ENCODE measurements at regions not wholly inside any gene's neighbourhood (a gene's known extent, or its start where the extent isn't known, plus 50 kb on each side); places are given as distances from the start of the nearest gene placed in this dataset.
"Not testable (repeated sequence)": the region's sequence is repeated elsewhere in the genome, so short reads cannot be mapped to it uniquely, and the experiment has no call there.

- H3K27me3 Mint-ChIP-seq (ENCODE audit: low read depth), result peaks cover 2% of the 10 kb centered on the region
- H3K27ac Mint-ChIP-seq, result no peak overlapping the region
- H3K36me3 Mint-ChIP-seq, result no peaks in the 10 kb centered on the region
- DNase-seq (ENCODE audit: low spot score in 2 of 2, unreplicated experiment in 2 of 2), result no peak
- TF ChIP-seq, protein P1, sequence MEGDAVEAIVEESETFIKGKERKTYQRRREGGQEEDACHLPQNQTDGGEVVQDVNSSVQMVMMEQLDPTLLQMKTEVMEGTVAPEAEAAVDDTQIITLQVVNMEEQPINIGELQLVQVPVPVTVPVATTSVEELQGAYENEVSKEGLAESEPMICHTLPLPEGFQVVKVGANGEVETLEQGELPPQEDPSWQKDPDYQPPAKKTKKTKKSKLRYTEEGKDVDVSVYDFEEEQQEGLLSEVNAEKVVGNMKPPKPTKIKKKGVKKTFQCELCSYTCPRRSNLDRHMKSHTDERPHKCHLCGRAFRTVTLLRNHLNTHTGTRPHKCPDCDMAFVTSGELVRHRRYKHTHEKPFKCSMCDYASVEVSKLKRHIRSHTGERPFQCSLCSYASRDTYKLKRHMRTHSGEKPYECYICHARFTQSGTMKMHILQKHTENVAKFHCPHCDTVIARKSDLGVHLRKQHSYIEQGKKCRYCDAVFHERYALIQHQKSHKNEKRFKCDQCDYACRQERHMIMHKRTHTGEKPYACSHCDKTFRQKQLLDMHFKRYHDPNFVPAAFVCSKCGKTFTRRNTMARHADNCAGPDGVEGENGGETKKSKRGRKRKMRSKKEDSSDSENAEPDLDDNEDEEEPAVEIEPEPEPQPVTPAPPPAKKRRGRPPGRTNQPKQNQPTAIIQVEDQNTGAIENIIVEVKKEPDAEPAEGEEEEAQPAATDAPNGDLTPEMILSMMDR (IDR thresholded peaks at IDR 0.05; ENCODE audit: unreplicated experiment), result no peak
- no peaks in the 10 kb centered on the region for H3K9me3 Mint-ChIP-seq
- H3K4me1 Mint-ChIP-seq, result peaks cover 13% of the 10 kb centered on the region
- H3K4me3 Mint-ChIP-seq, result no peak overlapping the region
Observed at GRCh38 chr6:1472643-1473042, 83.3 kb downstream of the FOXF2 start.

- no peaks in the 10 kb centered on the region for H3K36me3 Mint-ChIP-seq
- no peak for DNase-seq (ENCODE audit: low spot score in 2 of 2, unreplicated experiment in 2 of 2)
- H3K4me3 Mint-ChIP-seq, result no peak overlapping the region
- H3K9me3 Mint-ChIP-seq, result no peaks in the 10 kb centered on the region
- H3K27me3 Mint-ChIP-seq (ENCODE audit: low read depth), result peaks cover 2% of the 10 kb centered on the region
- H3K27ac Mint-ChIP-seq, result no peak overlapping the region
- H3K4me1 Mint-ChIP-seq, result peaks cover 14% of the 10 kb centered on the region
- TF ChIP-seq, protein P1 (IDR thresholded peaks at IDR 0.05; ENCODE audit: unreplicated experiment), result no peak
Observed at GRCh38 chr6:1473166-1473565, 83.8 kb downstream of the FOXF2 start.

DNA sequence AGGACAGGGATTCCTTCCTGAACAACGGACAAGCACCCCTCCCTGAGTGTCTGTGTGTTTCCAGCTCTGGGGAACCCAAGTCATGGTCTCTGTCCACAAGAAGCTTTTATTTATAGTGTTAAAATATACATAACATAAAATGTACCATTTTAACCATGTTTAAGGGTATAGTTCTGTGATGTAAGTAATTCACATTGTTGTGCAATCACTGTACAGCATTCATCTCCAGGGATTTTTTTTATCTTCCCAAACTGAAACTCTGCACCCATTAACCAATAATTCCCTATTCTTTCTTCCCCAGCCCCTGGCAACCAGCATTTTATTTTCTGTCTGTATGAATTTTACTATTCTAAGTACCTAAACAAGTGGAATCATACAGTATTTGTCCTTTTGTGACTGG is 84.2 kb downstream of the FOXF2 start:
- H3K36me3 Mint-ChIP-seq, result no peaks in the 10 kb centered on the region
- no peaks in the 10 kb centered on the region for H3K27me3 Mint-ChIP-seq (ENCODE audit: low read depth)
- H3K4me1 Mint-ChIP-seq, result peaks cover 17% of the 10 kb centered on the region
- TF ChIP-seq, protein P1 (IDR thresholded peaks at IDR 0.05; ENCODE audit: unreplicated experiment), result no peak
- H3K27ac Mint-ChIP-seq, result no peak overlapping the region
- no peak for DNase-seq (ENCODE audit: low spot score in 2 of 2, unreplicated experiment in 2 of 2)
- H3K4me3 Mint-ChIP-seq, result no peak overlapping the region
- H3K9me3 Mint-ChIP-seq, result no peaks in the 10 kb centered on the region

GRCh38 chr6:1474205-1474604 is 84.8 kb downstream of the FOXF2 start:
- no peak overlapping the region for H3K27ac Mint-ChIP-seq
- H3K9me3 Mint-ChIP-seq, result no peaks in the 10 kb centered on the region
- H3K4me3 Mint-ChIP-seq, result no peak overlapping the region
- no peak for DNase-seq (ENCODE audit: low spot score in 2 of 2, unreplicated experiment in 2 of 2)
- TF ChIP-seq, protein P1 (IDR thresholded peaks at IDR 0.05; ENCODE audit: unreplicated experiment), result no peak
- H3K27me3 Mint-ChIP-seq (ENCODE audit: low read depth), result no peaks in the 10 kb centered on the region
- H3K36me3 Mint-ChIP-seq, result no peaks in the 10 kb centered on the region
- H3K4me1 Mint-ChIP-seq, result peaks cover 23% of the 10 kb centered on the region

DNA sequence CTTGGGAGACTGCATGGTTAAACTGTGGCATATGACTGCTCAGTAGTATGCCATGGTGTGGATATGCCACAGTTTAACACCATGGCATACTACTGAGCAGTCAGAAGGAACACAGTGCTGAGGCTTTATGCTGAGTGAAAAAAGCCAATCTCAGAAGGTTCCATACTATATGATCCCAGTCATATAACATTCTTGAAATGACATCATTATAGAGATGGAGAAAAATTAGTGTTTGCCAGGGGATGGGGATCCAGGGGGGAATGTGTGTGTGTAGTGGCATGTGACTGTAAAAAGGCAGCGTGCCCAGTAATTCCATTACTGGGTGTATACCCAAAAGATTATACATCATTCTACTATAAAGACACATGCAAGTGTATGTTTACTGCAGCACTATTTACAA is 85.8 kb downstream of the FOXF2 start:
- peaks cover 26% of the 10 kb centered on the region for H3K4me1 Mint-ChIP-seq
- H3K36me3 Mint-ChIP-seq, result no peaks in the 10 kb centered on the region
- TF ChIP-seq, protein P1 (IDR thresholded peaks at IDR 0.05; ENCODE audit: unreplicated experiment), result no peak
- H3K27ac Mint-ChIP-seq, result no peak overlapping the region
- H3K27me3 Mint-ChIP-seq (ENCODE audit: low read depth), result no peaks in the 10 kb centered on the region
- no peak overlapping the region for H3K4me3 Mint-ChIP-seq
- no peak for DNase-seq (ENCODE audit: low spot score in 2 of 2, unreplicated experiment in 2 of 2)
- no peaks in the 10 kb centered on the region for H3K9me3 Mint-ChIP-seq

DNA sequence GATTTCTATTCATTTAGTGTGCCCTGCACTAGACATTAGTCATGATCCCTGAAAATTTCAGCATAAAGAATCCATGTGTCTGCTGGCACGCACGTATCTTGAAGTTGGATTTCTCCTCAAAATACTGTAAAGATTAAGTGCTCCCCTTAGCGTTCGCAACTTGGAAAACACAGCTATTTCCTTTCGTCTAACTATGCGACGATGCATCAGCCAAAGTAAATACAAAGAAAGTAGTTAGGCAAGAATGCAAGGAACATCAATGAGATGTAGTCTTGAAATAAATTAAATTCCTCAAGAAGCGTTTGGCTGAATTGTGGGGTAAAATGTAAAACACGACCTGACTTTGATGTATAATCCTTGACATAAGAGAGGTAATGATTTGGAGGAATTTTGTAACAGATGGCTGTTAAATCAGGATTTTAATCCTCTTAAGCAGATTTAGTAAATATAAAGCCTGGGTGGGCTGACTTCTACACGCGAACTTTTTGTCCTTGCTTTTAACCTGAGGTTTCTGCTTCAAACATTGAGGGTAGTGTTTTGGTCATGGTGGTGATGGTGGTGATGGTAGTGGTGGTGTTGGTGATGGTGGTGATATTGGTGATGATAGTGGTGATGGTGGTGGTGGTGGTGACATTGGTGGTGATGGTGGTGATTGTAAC is 88.2 kb downstream of the FOXF2 start:
- no peaks in the 10 kb centered on the region for H3K9me3 Mint-ChIP-seq
- no peak for DNase-seq (ENCODE audit: low spot score in 2 of 2, unreplicated experiment in 2 of 2)
- no peaks in the 10 kb centered on the region for H3K36me3 Mint-ChIP-seq
- no peaks in the 10 kb centered on the region for H3K27me3 Mint-ChIP-seq (ENCODE audit: low read depth)
- peaks cover 26% of the 10 kb centered on the region for H3K4me1 Mint-ChIP-seq
- no peak overlapping the region for H3K4me3 Mint-ChIP-seq
- no peak overlapping the region for H3K27ac Mint-ChIP-seq
- TF ChIP-seq, protein P1 (IDR thresholded peaks at IDR 0.05; ENCODE audit: unreplicated experiment), result no peak

DNA sequence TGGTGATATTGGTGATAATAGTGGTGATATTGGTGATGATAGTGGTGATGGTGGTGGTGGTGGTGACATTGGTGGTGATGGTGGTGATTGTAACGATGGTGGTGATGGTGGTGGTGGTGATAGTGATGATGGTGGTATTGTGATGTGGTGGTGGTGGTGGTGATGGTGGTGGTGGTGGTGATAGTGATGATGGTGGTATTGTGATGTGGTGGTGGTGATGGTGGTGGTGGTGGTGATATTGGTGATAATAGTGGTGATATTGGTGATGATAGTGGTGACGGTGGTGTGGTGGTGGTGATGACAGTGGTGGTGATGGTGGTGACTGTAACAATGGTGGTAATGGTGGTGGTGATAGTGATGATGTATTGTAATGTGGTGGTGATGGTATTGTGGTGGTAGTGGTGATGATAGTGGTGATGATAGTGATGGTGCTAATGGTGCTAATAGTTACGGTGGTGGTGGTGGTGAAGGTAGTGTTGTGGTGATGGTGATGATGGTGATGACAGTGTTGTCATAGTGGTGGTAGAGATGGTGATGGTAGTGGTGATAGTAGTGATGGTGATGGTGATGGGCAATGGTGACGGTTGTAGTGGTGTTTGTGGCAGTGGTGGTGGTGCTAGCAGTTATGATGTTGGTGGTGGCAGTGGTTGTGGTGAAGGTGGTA is 88.9 kb downstream of the FOXF2 start:
- not testable (repeated sequence) for H3K4me3 Mint-ChIP-seq; H3K27ac Mint-ChIP-seq; H3K36me3 Mint-ChIP-seq; DNase-seq (ENCODE audit: low spot score in 2 of 2, unreplicated experiment in 2 of 2); H3K9me3 Mint-ChIP-seq; H3K27me3 Mint-ChIP-seq (ENCODE audit: low read depth)
- peaks cover 23% of the 10 kb centered on the region for H3K4me1 Mint-ChIP-seq
